Cardiac septum (tissue), 1 donor: ENCODE measurements at regions not wholly inside any gene's neighbourhood (a gene's known extent, or its start where the extent isn't known, plus 50 kb on each side); places are given as distances from the start of the nearest gene placed in this dataset.
"Not testable (repeated sequence)": the region's sequence is repeated elsewhere in the genome, so short reads cannot be mapped to it uniquely, and the experiment has no call there.

Experiments
- DNase-seq: peaks from one replicate; pipeline ENCODE4 v3.0.0-alpha.2; 2020; ENCODE audit warnings: low spot score
- intact Hi-C: fragments of 100-400 bp; cut with DNase I; formaldehyde crosslinking; loops from one replicate; pipeline ENCODE4 v1.14.0; 2022
- donor health status: DM: no; HTN: no; CAD: no.

DNA sequence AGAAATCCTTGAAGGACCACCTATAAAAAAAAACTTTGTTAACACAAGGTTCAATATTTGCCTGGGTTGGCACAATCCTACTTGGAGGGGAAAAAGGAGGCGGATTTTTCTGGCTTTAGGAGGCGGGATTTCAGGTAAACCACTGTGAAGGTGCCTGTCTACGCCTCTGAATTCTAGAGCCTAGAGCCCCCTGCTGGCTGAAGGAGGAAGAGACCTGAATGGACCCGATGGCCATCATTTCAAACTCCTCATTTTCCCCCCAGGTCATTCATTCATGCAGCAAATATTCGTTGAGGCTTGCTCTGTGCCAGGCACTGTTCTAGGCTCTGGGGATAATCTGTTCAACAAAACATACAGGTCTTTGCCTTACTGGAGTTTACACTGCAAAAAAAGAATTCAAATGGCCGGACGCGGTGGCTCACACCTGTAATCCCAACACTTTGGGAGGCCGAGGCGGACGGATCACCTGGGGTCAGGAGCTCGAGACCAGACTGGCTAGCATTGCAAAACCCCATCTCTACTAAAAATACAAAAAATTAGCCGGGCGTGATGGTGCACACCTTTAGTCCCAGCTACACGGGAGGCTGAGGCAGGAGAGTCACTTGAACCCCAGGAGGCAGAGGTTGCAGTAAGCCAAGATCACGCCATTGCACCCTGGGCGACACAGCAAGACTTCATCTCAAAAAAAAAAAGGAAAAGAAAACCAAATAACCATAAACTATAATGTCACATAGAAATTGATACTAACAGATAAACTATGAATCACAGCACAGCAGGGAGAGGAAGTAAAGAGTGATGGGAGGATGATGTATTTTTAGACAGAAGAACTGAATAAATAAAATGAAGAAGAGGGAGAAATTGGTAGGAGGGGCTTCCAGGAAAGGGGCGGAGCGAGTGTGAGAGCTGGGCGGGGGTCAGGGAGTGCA is 90.1 kb upstream of the NFE2L3 start:
- intact Hi-C loops: loop anchor here (2.0 kb wide), 1 partner anchor 169 kb away; no protein-coding TSS in a partner anchor
- no peak for DNase-seq

- intact Hi-C loops: no loop called here
- no peak for DNase-seq
Observed at GRCh38 chr7:26065652-26066051, 86.3 kb upstream of the NFE2L3 start.

DNA sequence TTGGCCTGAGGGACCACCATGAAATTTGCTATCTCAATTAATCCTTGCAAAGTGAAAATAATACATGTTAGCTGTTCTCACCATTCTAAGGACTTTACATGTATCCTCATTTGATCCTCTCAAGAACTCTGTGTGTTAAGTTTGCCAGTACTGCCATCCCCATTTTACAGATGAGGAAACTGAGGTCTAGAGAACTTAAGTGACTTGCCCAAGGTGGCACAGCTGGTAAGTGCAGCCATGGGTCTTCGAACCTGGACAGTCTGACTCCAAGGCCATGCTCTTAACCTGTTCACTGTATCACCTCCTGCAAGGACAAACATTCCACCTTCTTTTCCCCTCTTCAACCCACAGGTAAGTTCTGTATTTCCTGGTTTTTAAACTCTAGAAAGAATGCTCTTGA is 85.3 kb upstream of the NFE2L3 start:
- intact Hi-C loops: no loop called here
- DNase-seq: no peak

GRCh38 chr7:26070290-26070689 is 81.7 kb upstream of the NFE2L3 start:
- intact Hi-C loops: no loop called here
- no peak for DNase-seq

GRCh38 chr7:26071622-26072456 is 80.2 kb upstream of the NFE2L3 start:
- intact Hi-C loops: no loop called here
- DNase-seq: no peak

DNA sequence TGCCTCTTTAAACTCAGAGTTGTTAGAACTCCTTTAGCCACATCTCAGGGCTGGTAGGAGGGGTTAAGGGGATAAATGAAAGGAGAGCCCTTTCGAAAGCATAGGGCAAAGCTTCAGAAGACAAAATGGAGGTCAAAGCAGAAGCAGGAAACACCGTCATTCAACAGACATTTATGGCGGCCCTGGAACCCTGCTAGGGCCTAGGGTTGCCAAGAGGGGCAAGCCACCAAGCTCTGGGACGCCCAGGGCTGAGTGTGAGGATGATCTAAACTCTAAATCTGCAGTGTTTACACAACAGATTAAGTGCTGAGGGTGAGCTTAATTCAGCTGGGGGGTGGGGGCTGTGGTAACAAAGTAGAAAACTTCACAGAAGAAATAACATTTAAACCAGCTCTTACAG is 79.0 kb upstream of the NFE2L3 start:
- no peak for DNase-seq
- intact Hi-C loops: no loop called here

DNA sequence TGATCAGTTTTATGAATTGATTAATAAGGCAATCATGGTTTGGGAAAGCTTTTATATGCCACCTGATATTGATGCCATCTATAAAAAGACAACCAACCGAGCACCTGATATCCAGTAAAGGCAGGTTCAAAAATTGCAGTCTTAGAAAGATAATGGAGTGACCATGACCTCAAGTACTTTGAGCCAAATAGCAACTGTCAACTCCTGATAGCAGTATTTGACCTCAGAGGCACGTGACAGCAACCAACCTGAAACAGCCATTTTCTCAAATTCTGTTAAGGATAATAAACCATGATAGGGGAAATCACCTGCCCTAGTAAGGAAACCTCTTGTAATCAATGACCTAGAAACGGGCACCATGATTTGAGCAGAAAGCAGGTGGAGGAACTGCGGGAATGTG is 77.1 kb upstream of the NFE2L3 start:
- intact Hi-C loops: no loop called here
- DNase-seq: no peak

DNA sequence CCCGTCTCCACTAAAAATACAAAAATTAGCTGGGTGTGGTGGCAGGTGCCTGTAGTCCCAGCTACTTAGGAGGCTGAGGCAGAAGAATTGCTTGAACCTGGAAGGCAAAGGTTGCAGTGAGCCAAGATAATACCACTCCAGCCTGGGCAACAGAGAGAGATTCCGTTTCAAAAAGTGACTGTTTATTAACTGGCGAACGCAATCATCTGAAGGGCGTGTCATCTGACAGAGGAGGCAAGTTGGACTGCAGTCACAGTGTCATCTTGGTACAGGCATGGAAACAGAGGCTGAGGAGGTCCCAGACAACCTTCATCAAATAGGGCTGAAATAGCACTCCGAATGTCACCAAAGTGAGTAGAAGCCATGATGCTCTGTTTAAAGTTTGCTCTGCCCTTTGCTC is 75.3 kb upstream of the NFE2L3 start:
- DNase-seq: no peak
- intact Hi-C loops: no loop called here

DNA sequence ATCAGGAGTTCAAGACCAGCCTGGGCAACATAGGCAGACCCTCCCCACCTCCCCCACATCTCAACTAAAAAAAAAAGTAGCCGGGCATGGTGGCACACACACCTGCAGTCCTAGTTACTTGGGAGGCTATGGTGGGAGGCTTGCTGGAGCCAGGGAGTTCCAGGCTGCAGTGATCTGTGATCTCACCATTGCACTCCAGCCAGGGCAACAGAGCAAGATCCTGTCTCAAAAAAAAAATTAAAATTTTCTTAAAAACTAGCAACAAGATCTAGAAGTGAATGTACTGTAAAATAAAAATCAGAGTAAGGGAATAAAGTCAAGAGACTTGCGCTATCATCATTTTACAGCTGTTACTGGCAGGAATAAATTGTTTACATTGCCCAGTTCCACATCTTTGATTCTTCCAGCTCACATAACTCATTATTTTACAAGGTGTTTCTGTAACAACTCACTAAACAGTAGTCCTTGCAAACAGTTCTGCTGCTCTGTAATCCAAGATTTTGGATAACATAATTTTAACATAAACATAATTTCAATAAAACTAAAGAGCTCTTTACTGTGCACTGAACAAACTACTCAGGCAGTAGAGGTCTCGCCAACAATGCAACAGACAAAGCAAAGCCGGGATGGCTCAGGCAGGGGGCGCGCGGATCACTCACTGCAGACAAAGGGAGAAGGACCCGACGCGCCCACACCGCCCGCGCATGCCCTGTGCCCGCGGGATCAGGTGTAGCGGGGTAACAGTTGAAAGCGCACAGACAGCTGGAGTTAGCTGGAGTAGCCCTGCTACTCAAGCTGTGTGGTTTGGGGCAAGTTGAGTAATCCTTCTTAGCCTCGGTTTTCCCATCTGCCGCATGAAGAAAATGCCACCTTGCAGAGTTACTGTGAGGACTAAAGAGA is 73.3 kb upstream of the NFE2L3 start:
- DNase-seq: no peak
- intact Hi-C loops: no loop called here

- no peak for DNase-seq
- intact Hi-C loops: loop anchor here (10.0 kb wide), 1 partner anchor 583 kb away; no protein-coding TSS in a partner anchor
Observed at GRCh38 chr7:26081638-26082037, 70.4 kb upstream of the NFE2L3 start.

DNA sequence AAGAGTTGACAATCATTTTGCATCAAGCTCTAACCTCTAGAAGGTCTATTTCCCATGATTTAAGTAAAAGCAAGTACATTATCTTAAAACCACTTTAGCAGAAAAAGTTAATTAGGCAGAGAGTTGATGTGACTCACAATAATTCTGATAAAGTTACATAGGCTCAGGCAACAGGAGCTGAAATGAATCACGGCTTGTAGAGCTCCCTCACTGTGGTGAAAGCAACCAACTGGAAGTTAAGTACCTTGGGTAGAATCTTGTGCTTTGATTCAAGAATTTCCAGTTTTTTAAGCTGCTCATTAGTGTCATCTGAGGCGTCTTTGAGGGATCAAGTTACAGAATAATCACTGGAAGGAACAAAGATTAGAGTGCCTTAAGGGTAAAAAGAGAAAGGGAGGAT is 68.9 kb upstream of the NFE2L3 start:
- intact Hi-C loops: loop anchor here (10.0 kb wide), 1 partner anchor 582 kb away; no protein-coding TSS in a partner anchor

DNA sequence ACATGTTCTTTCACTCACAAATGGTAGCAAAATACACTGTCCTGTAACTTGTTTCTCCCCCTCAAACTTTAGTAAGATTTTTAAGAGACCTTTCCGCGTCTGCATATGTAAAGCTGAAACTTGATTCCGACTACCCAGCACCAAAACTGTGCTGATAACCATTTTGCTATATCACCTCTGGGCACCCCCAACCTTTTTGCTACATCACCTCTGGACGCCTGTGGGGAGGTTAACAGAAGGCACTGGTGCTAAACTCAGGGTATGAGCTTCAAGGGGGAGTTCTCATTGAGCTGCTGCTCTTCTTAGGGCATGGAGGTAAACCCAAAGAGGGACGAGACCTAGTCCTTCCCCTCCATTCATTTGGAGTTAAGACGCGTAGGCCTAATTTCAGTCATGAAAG is 67.6 kb upstream of the NFE2L3 start:
- intact Hi-C loops: loop anchor here (10.0 kb wide), 1 partner anchor 580 kb away; no protein-coding TSS in a partner anchor
- DNase-seq: no peak

More for the DNA sequence above, 68.9 kb upstream of the NFE2L3 start:
- no peak for DNase-seq

DNA sequence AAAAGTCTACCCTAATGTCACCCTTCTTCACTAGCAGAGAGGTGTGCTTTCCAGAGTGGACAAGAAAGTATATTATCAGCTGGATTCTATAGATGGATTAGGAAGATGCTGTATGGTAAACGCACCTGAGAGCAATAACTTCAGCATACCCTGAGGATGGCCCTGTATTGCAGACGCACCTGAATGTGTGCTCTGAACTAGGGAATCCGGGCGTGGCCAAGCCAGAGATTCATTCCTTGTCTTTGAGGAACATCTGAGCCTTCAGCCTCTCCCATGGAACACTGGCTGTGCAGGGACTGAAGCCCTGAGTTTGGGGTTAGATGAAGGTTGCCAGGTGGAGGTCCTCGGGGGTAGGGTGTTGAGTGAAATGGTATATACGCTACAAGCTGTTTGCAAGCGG is 66.2 kb upstream of the NFE2L3 start:
- no peak for DNase-seq
- intact Hi-C loops: loop anchor here (10.0 kb wide), 1 partner anchor 579 kb away; no protein-coding TSS in a partner anchor

GRCh38 chr7:26087321-26088091 is 64.5 kb upstream of the NFE2L3 start:
- intact Hi-C loops: loop anchor here (10.0 kb wide), 1 partner anchor 577 kb away; no protein-coding TSS in a partner anchor

DNA sequence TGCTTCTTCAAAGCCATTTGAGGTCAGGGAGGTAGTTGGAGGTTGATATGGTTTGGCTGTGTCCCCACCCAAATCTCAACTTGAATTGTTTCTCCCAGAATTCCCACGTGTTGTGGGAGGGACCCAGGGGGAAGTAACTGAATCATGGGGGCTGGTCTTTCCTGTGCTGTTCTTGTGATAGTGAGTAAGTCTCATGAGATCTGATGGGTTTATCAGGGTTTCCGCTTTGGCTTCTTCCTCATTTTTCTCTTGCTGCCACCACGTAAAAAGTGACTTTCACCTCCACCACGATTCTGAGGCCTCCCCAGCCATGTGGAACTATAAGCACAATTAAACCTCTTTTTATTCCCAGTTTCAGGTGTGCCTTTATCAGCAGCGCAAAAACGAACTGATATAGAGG is 62.5 kb upstream of the NFE2L3 start:
- DNase-seq: not testable (repeated sequence)
- intact Hi-C loops: loop anchor here (10.0 kb wide), 1 partner anchor 575 kb away; no protein-coding TSS in a partner anchor

More at GRCh38 chr7:26087321-26088091, 64.5 kb upstream of the NFE2L3 start:
- DNase-seq: no peak

DNA sequence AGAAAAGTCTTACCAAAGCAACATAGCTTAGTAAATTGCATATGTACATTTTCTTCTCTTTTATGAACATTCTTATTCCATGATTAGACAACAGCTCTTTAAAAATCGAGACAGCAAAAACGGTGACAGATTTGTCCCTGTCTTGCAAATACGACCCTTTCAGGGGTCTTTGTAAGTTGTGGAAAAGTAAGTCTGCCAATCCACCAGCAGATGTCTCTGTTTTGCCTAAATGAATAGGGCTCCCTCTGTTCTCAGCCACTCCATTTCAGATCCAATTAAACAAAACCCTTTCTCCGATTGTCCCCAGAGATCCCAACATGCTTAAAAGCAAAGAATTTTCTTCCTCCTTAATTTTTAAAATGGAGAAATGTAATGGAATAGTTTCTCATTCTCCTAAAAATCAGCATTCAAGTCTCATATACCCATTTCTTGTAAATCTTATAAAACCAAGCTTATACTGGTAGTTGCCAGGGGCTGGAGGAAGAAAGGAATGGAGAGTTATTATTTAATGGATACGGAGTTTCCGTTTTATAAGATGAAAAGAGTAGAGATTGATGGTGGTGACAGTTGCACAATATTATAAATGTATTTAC is 61.0 kb upstream of the NFE2L3 start:
- no peak for DNase-seq
- intact Hi-C loops: loop anchor here (10.0 kb wide), 1 partner anchor 274 kb away; no protein-coding TSS in a partner anchor

GRCh38 chr7:26091933-26092332 is 60.1 kb upstream of the NFE2L3 start:
- intact Hi-C loops: loop anchor here (10.0 kb wide), 1 partner anchor 273 kb away; no protein-coding TSS in a partner anchor
- no peak for DNase-seq

GRCh38 chr7:26093023-26093422 is 59.0 kb upstream of the NFE2L3 start:
- intact Hi-C loops: loop anchor here (10.0 kb wide), 1 partner anchor 272 kb away; no protein-coding TSS in a partner anchor
- no peak for DNase-seq
